ENCODE measurements at regions not wholly inside any gene's neighbourhood (a gene's known extent, or its start where the extent isn't known, plus 50 kb on each side); places are given as distances from the start of the nearest gene placed in this dataset.

- ChIA-PET POLR2A (no interaction called here), CTCF (no interaction called here)
- TF ChIP-seq, protein P1, sequence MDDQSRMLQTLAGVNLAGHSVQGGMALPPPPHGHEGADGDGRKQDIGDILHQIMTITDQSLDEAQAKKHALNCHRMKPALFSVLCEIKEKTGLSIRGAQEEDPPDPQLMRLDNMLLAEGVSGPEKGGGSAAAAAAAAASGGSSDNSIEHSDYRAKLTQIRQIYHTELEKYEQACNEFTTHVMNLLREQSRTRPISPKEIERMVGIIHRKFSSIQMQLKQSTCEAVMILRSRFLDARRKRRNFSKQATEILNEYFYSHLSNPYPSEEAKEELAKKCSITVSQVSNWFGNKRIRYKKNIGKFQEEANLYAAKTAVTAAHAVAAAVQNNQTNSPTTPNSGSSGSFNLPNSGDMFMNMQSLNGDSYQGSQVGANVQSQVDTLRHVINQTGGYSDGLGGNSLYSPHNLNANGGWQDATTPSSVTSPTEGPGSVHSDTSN (IDR thresholded peaks at IDR 0.05): no peak
- TF ChIP-seq RCOR1 (IDR thresholded peaks at IDR 0.05; ENCODE audit: low read depth, low read length) (no peak), CBX2 (IDR thresholded peaks at IDR 0.05; ENCODE audit: borderline replicate concordance, low read depth) (no peak), HOXA7 (CRISPR knock-in tag; IDR thresholded peaks at IDR 0.05) (no peak), PHF8 (IDR thresholded peaks at IDR 0.05; ENCODE audit: borderline replicate concordance, low read depth) (no peak), HOXB13 (CRISPR knock-in tag; IDR thresholded peaks at IDR 0.05; ENCODE audit: low read depth) (no peak), KDM1A (IDR thresholded peaks at IDR 0.05; ENCODE audit: low read depth) (no peak)
- TF ChIP-seq, protein P2, sequence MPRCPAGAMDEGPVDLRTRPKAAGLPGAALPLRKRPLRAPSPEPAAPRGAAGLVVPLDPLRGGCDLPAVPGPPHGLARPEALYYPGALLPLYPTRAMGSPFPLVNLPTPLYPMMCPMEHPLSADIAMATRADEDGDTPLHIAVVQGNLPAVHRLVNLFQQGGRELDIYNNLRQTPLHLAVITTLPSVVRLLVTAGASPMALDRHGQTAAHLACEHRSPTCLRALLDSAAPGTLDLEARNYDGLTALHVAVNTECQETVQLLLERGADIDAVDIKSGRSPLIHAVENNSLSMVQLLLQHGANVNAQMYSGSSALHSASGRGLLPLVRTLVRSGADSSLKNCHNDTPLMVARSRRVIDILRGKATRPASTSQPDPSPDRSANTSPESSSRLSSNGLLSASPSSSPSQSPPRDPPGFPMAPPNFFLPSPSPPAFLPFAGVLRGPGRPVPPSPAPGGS (IDR thresholded peaks at IDR 0.05): no peak
- WGBS (ENCODE audit: missing lambda C conversion rate): 58% methylated on average over 16 of the region's 16 CpGs
- ATAC-seq (no peak), DNase-seq (ENCODE audit: low read depth in 1 of 2, low spot score in 1 of 2) (no peak), FAIRE-seq (no peak)
- Histone ChIP-seq H3K4me3 (no peak overlapping the region), H3K4me1 (no peaks in the 10 kb centered on the region), H3K27ac (no peak overlapping the region), H3K9me3 (no peaks in the 10 kb centered on the region), H3K4me2 (no peak overlapping the region)
Observed at GRCh38 chr13:24107955-24108614, 52.4 kb upstream of the SPATA13 start.

- Histone ChIP-seq H3K9me3 (no peaks in the 10 kb centered on the region), H3K4me2 (no peak overlapping the region), H3K27ac (no peak overlapping the region), H3K4me3 (no peak overlapping the region), H3K4me1 (no peaks in the 10 kb centered on the region)
- FAIRE-seq (no peak), DNase-seq (ENCODE audit: low read depth in 1 of 2, low spot score in 1 of 2) (no peak), ATAC-seq (no peak)
- 93% methylated on average over 7 of the region's 7 CpGs for WGBS (ENCODE audit: missing lambda C conversion rate)
- ChIA-PET CTCF (no interaction called here), POLR2A (no interaction called here)
- TF ChIP-seq, protein P3, sequence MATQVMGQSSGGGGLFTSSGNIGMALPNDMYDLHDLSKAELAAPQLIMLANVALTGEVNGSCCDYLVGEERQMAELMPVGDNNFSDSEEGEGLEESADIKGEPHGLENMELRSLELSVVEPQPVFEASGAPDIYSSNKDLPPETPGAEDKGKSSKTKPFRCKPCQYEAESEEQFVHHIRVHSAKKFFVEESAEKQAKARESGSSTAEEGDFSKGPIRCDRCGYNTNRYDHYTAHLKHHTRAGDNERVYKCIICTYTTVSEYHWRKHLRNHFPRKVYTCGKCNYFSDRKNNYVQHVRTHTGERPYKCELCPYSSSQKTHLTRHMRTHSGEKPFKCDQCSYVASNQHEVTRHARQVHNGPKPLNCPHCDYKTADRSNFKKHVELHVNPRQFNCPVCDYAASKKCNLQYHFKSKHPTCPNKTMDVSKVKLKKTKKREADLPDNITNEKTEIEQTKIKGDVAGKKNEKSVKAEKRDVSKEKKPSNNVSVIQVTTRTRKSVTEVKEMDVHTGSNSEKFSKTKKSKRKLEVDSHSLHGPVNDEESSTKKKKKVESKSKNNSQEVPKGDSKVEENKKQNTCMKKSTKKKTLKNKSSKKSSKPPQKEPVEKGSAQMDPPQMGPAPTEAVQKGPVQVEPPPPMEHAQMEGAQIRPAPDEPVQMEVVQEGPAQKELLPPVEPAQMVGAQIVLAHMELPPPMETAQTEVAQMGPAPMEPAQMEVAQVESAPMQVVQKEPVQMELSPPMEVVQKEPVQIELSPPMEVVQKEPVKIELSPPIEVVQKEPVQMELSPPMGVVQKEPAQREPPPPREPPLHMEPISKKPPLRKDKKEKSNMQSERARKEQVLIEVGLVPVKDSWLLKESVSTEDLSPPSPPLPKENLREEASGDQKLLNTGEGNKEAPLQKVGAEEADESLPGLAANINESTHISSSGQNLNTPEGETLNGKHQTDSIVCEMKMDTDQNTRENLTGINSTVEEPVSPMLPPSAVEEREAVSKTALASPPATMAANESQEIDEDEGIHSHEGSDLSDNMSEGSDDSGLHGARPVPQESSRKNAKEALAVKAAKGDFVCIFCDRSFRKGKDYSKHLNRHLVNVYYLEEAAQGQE (IDR thresholded peaks at IDR 0.05): no peak
- TF ChIP-seq MAZ (IDR thresholded peaks at IDR 0.05; ENCODE audit: borderline replicate concordance, low read depth, low read length) (no peak), NFE2L2 (conservative IDR thresholded peaks at IDR 0.05; ENCODE audit: low read length) (no peak), POLR2AphosphoS2 (conservative IDR thresholded peaks at IDR 0.05; ENCODE audit: low read length) (no peak), FOSL2 (IDR thresholded peaks at IDR 0.05) (no peak), FOSL2 (CRISPR knock-in tag; IDR thresholded peaks at IDR 0.05) (no peak), JUN (IDR thresholded peaks at IDR 0.05) (no peak), FOSB (CRISPR knock-in tag; IDR thresholded peaks at IDR 0.05) (no peak), GATA3 (IDR thresholded peaks at IDR 0.05; ENCODE audit: borderline replicate concordance) (no peak), HOXB13 (CRISPR knock-in tag; IDR thresholded peaks at IDR 0.05; ENCODE audit: low read depth) (no peak), HDAC2 (IDR thresholded peaks at IDR 0.05) (no peak), ELK1 (IDR thresholded peaks at IDR 0.05; ENCODE audit: low read depth, low read length) (no peak), CBX8 (IDR thresholded peaks at IDR 0.05) (no peak), ESRRA (IDR thresholded peaks at IDR 0.05; ENCODE audit: borderline replicate concordance, low read length) (no peak), POLR2A (IDR thresholded peaks at IDR 0.05; ENCODE audit: low read length) (no peak), TFCP2L1 (CRISPR knock-in tag; IDR thresholded peaks at IDR 0.05) (no peak), ZSCAN20 (CRISPR knock-in tag; IDR thresholded peaks at IDR 0.05) (no peak)
- TF ChIP-seq, protein P4, sequence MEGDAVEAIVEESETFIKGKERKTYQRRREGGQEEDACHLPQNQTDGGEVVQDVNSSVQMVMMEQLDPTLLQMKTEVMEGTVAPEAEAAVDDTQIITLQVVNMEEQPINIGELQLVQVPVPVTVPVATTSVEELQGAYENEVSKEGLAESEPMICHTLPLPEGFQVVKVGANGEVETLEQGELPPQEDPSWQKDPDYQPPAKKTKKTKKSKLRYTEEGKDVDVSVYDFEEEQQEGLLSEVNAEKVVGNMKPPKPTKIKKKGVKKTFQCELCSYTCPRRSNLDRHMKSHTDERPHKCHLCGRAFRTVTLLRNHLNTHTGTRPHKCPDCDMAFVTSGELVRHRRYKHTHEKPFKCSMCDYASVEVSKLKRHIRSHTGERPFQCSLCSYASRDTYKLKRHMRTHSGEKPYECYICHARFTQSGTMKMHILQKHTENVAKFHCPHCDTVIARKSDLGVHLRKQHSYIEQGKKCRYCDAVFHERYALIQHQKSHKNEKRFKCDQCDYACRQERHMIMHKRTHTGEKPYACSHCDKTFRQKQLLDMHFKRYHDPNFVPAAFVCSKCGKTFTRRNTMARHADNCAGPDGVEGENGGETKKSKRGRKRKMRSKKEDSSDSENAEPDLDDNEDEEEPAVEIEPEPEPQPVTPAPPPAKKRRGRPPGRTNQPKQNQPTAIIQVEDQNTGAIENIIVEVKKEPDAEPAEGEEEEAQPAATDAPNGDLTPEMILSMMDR (IDR thresholded peaks at IDR 0.05): no peak
- TF ChIP-seq, protein P5, sequence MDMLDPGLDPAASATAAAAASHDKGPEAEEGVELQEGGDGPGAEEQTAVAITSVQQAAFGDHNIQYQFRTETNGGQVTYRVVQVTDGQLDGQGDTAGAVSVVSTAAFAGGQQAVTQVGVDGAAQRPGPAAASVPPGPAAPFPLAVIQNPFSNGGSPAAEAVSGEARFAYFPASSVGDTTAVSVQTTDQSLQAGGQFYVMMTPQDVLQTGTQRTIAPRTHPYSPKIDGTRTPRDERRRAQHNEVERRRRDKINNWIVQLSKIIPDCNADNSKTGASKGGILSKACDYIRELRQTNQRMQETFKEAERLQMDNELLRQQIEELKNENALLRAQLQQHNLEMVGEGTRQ (IDR thresholded peaks at IDR 0.05): no peak
Observed at GRCh38 chr13:24108615-24108965, 51.9 kb upstream of the SPATA13 start.
